ENCODE measurements at regions not wholly inside any gene's neighbourhood (a gene's known extent, or its start where the extent isn't known, plus 50 kb on each side); places are given as distances from the start of the nearest gene placed in this dataset.

GRCh38 chr11:133694701-133695100 lies 150.6 kb downstream of the SPATA19 start:
- DNase-seq: no peak

GRCh38 chr11:133693110-133693509 lies 152.2 kb downstream of the SPATA19 start:
- no peak for DNase-seq

GRCh38 chr11:133692126-133692934 lies 153.0 kb downstream of the SPATA19 start:
- no peak for DNase-seq

GRCh38 chr11:133687781-133688180 lies 155.5 kb upstream of the OPCML start:
- DNase-seq: no peak

GRCh38 chr11:133681901-133682300 lies 149.6 kb upstream of the OPCML start:
- DNase-seq: no peak

GRCh38 chr11:133679896-133680295 lies 147.6 kb upstream of the OPCML start:
- no peak for DNase-seq

- no peak for DNase-seq
These were observed 145.9 kb upstream of the OPCML start for GRCh38 chr11:133678191-133678590.

- DNase-seq: no peak
These were observed 145.1 kb upstream of the OPCML start for GRCh38 chr11:133677387-133677786.

GRCh38 chr11:133676265-133676664 lies 144.0 kb upstream of the OPCML start:
- DNase-seq: no peak

GRCh38 chr11:133669371-133670053 lies 137.2 kb upstream of the OPCML start:
- no peak for DNase-seq

- no peak for DNase-seq
These were observed 131.1 kb upstream of the OPCML start for GRCh38 chr11:133663135-133663985.

- DNase-seq: no peak
These were observed 129.5 kb upstream of the OPCML start for GRCh38 chr11:133661846-133662245.

GRCh38 chr11:133660202-133660568 lies 127.9 kb upstream of the OPCML start:
- DNase-seq: no peak

GRCh38 chr11:133659538-133660201 lies 127.4 kb upstream of the OPCML start:
- peak; percentile 10 for DNase-seq

- no peak for DNase-seq
These were observed 124.8 kb upstream of the OPCML start for GRCh38 chr11:133657054-133657453.

GRCh38 chr11:133656082-133656635 lies 123.9 kb upstream of the OPCML start:
- no peak for DNase-seq

- DNase-seq: no peak
These were observed 122.4 kb upstream of the OPCML start for GRCh38 chr11:133654630-133655212.

GRCh38 chr11:133653336-133653735 lies 121.0 kb upstream of the OPCML start:
- no peak for DNase-seq

- no peak for DNase-seq
These were observed 117.8 kb upstream of the OPCML start for GRCh38 chr11:133650082-133650481.

GRCh38 chr11:133649040-133649439 lies 116.7 kb upstream of the OPCML start:
- no peak for DNase-seq

- DNase-seq: no peak
These were observed 107.1 kb upstream of the OPCML start for GRCh38 chr11:133639408-133639807.

GRCh38 chr11:133638921-133639320 lies 106.6 kb upstream of the OPCML start:
- DNase-seq: no peak
